ENCODE measurements at regions not wholly inside any gene's neighbourhood (a gene's known extent, or its start where the extent isn't known, plus 50 kb on each side); places are given as distances from the start of the nearest gene placed in this dataset.

GRCh38 chr9:119775410-119775809 lies 406.2 kb upstream of the BRINP1 start:
- Histone ChIP-seq H3K27ac (ENCODE audit: insufficient read depth, low read depth, low read length, poor library complexity, severe bottlenecking) (no peak overlapping the region), H3K4me3 (ENCODE audit: insufficient read depth, low read depth, low read length) (no peak overlapping the region), H3K27me3 (ENCODE audit: control insufficient read depth, insufficient read depth, low read length, poor library complexity, severe bottlenecking) (no peaks in the 10 kb centered on the region), H3K9me3 (ENCODE audit: control insufficient read depth, low read length) (no peaks in the 10 kb centered on the region), H3K4me1 (ENCODE audit: control insufficient read depth, insufficient read depth, low read length) (peaks cover 8% of the 10 kb centered on the region), H3K36me3 (ENCODE audit: control insufficient read depth, insufficient read depth, low read length) (no peaks in the 10 kb centered on the region)
- 90 to 92% methylated on average over 2 to 3 of the region's 3 CpGs for WGBS, 2 experiments

- Histone ChIP-seq H3K27ac (ENCODE audit: insufficient read depth, low read depth, low read length, poor library complexity, severe bottlenecking) (no peak overlapping the region), H3K36me3 (ENCODE audit: control insufficient read depth, insufficient read depth, low read length) (no peaks in the 10 kb centered on the region), H3K4me1 (ENCODE audit: control insufficient read depth, insufficient read depth, low read length) (peaks cover 8% of the 10 kb centered on the region), H3K9me3 (ENCODE audit: control insufficient read depth, low read length) (no peaks in the 10 kb centered on the region), H3K27me3 (ENCODE audit: control insufficient read depth, insufficient read depth, low read length, poor library complexity, severe bottlenecking) (no peaks in the 10 kb centered on the region), H3K4me3 (ENCODE audit: insufficient read depth, low read depth, low read length) (no peak overlapping the region)
- 4 to 6% methylated on average over 2 of the region's 2 CpGs for WGBS, 2 experiments
These were observed 404.6 kb upstream of the BRINP1 start for GRCh38 chr9:119773823-119774222.

DNA sequence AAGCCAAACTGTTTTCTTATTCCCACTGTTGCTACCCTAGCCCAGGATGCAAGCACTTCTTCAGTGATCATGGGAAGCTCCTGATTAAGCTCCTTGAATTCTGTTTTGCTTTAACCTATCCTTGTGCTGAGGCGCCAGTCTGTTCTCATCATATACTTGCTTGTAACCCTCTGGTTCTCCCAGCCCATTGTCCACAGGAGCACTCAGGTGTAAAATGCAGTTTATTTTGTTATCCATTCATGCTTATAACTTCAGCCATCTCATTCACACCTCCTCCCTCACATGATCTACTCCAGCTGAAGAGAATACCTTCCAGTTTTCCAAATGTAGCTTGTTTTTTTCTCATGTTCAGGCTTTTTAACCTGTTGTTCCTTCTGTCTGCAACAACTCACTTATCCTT lies 402.1 kb upstream of the BRINP1 start:
- Histone ChIP-seq H3K27me3 (ENCODE audit: control insufficient read depth, insufficient read depth, low read length, poor library complexity, severe bottlenecking) (no peaks in the 10 kb centered on the region), H3K27ac (ENCODE audit: insufficient read depth, low read depth, low read length, poor library complexity, severe bottlenecking) (no peak overlapping the region), H3K4me3 (ENCODE audit: insufficient read depth, low read depth, low read length) (no peak overlapping the region), H3K9me3 (ENCODE audit: control insufficient read depth, low read length) (no peaks in the 10 kb centered on the region), H3K4me1 (ENCODE audit: control insufficient read depth, insufficient read depth, low read length) (peaks cover 8% of the 10 kb centered on the region), H3K36me3 (ENCODE audit: control insufficient read depth, insufficient read depth, low read length) (no peaks in the 10 kb centered on the region)
- 92 to 100% methylated on average over 1 of the region's 1 CpG for WGBS, 2 experiments

GRCh38 chr9:119768266-119768665 lies 399.0 kb upstream of the BRINP1 start:
- Histone ChIP-seq H3K9me3 (ENCODE audit: control insufficient read depth, low read length) (no peaks in the 10 kb centered on the region), H3K4me3 (ENCODE audit: insufficient read depth, low read depth, low read length) (no peak overlapping the region), H3K27me3 (ENCODE audit: control insufficient read depth, insufficient read depth, low read length, poor library complexity, severe bottlenecking) (no peaks in the 10 kb centered on the region), H3K4me1 (ENCODE audit: control insufficient read depth, insufficient read depth, low read length) (peaks cover under 1% of the 10 kb centered on the region), H3K36me3 (ENCODE audit: control insufficient read depth, insufficient read depth, low read length) (no peaks in the 10 kb centered on the region), H3K27ac (ENCODE audit: insufficient read depth, low read depth, low read length, poor library complexity, severe bottlenecking) (no peak overlapping the region)
- WGBS, 2 experiments = 83 to 93% methylated on average over 3 of the region's 3 CpGs

- H3K36me3 ChIP-seq (ENCODE audit: control insufficient read depth, insufficient read depth, low read length) = no peaks in the 10 kb centered on the region
- WGBS, 2 experiments = 91 to 94% methylated on average over 2 of the region's 2 CpGs
- no peaks in the 10 kb centered on the region for H3K27me3 ChIP-seq (ENCODE audit: control insufficient read depth, insufficient read depth, low read length, poor library complexity, severe bottlenecking)
- H3K27ac ChIP-seq (ENCODE audit: insufficient read depth, low read depth, low read length, poor library complexity, severe bottlenecking) = no peak overlapping the region
- no peaks in the 10 kb centered on the region for H3K4me1 ChIP-seq (ENCODE audit: control insufficient read depth, insufficient read depth, low read length)
- H3K4me3 ChIP-seq (ENCODE audit: insufficient read depth, low read depth, low read length) = no peak overlapping the region
- no peaks in the 10 kb centered on the region for H3K9me3 ChIP-seq (ENCODE audit: control insufficient read depth, low read length)
These were observed 396.5 kb upstream of the BRINP1 start for GRCh38 chr9:119765632-119766175.

DNA sequence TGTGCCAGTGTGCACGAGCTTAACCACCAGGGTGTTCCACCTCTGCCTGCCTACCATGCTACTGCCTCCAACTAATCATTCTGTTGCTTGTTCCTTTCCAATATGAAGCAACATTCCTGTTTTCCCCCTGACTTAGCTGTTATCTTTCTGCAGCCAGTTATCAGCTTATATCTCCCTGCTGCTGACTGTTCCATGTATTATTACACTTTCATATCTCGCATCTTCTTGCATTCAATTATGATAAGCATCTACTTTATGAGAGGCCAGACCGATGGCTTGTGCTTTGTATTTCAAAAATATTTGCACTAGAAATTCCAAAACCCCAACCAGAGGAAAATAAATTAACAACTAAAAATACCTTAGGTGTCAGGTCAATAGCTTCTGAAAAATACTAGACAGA lies 394.0 kb upstream of the BRINP1 start:
- Histone ChIP-seq H3K27ac (ENCODE audit: insufficient read depth, low read depth, low read length, poor library complexity, severe bottlenecking) (no peak overlapping the region), H3K36me3 (ENCODE audit: control insufficient read depth, insufficient read depth, low read length) (no peaks in the 10 kb centered on the region), H3K4me3 (ENCODE audit: insufficient read depth, low read depth, low read length) (no peak overlapping the region), H3K4me1 (ENCODE audit: control insufficient read depth, insufficient read depth, low read length) (no peaks in the 10 kb centered on the region), H3K27me3 (ENCODE audit: control insufficient read depth, insufficient read depth, low read length, poor library complexity, severe bottlenecking) (no peaks in the 10 kb centered on the region), H3K9me3 (ENCODE audit: control insufficient read depth, low read length) (no peaks in the 10 kb centered on the region)
- 90 to 95% methylated on average over 3 of the region's 3 CpGs for WGBS, 2 experiments

DNA sequence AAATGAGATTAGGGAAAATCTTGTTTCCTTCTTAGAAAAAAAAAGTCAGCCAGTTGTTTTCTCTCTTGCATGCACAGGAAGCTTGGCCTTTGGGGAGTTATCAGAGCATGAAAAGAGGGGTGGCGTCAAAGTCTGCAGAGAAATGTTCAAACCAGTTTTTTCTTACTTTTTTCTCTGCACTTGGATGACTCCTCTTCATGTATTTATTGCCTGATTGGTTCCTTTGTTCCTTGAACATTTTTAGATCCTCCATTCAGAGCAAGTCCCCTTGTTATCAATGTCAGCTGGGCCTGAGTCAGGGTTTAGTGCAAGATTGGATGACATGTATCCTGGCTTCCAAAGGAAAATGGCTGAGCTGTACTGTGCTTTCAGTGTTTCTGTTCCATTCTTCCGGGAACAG lies 392.6 kb upstream of the BRINP1 start:
- Histone ChIP-seq H3K36me3 (ENCODE audit: control insufficient read depth, insufficient read depth, low read length) (no peaks in the 10 kb centered on the region), H3K9me3 (ENCODE audit: control insufficient read depth, low read length) (no peaks in the 10 kb centered on the region), H3K4me1 (ENCODE audit: control insufficient read depth, insufficient read depth, low read length) (no peaks in the 10 kb centered on the region), H3K4me3 (ENCODE audit: insufficient read depth, low read depth, low read length) (no peak overlapping the region), H3K27ac (ENCODE audit: insufficient read depth, low read depth, low read length, poor library complexity, severe bottlenecking) (no peak overlapping the region), H3K27me3 (ENCODE audit: control insufficient read depth, insufficient read depth, low read length, poor library complexity, severe bottlenecking) (no peaks in the 10 kb centered on the region)
- 87 to 91% methylated on average over 2 of the region's 2 CpGs for WGBS, 2 experiments

- no peaks in the 10 kb centered on the region for H3K36me3 ChIP-seq (ENCODE audit: control insufficient read depth, insufficient read depth, low read length)
- H3K9me3 ChIP-seq (ENCODE audit: control insufficient read depth, low read length) = no peaks in the 10 kb centered on the region
- 55 to 57% methylated on average over 3 of the region's 5 CpGs for WGBS, 2 experiments
- no peak overlapping the region for H3K4me3 ChIP-seq (ENCODE audit: insufficient read depth, low read depth, low read length)
- H3K27me3 ChIP-seq (ENCODE audit: control insufficient read depth, insufficient read depth, low read length, poor library complexity, severe bottlenecking) = no peaks in the 10 kb centered on the region
- no peaks in the 10 kb centered on the region for H3K4me1 ChIP-seq (ENCODE audit: control insufficient read depth, insufficient read depth, low read length)
- no peak overlapping the region for H3K27ac ChIP-seq (ENCODE audit: insufficient read depth, low read depth, low read length, poor library complexity, severe bottlenecking)
These were observed 389.8 kb upstream of the BRINP1 start for GRCh38 chr9:119758990-119759389.

DNA sequence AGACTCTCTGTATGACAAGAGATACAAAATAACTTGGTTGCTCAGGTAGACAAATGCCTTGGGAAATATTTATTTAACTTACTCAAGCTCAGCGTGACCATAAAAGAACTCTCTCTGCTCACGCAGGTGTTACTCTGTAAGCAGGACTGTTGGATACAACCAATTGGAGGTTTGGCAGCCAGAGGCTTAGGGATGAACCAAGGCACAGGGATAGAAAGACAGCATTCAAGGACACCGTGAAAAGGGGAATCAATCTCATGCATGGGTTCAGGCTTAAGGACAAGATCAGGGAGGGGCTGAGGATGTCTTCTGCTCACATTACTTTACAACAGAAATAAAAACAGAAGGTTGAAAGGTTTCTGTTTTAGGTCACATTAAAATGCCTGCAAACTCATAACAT lies 389.0 kb upstream of the BRINP1 start:
- no peak overlapping the region for H3K4me3 ChIP-seq (ENCODE audit: insufficient read depth, low read depth, low read length)
- H3K36me3 ChIP-seq (ENCODE audit: control insufficient read depth, insufficient read depth, low read length) = no peaks in the 10 kb centered on the region
- 80 to 83% methylated on average over 3 of the region's 3 CpGs for WGBS, 2 experiments
- H3K27me3 ChIP-seq (ENCODE audit: control insufficient read depth, insufficient read depth, low read length, poor library complexity, severe bottlenecking) = no peaks in the 10 kb centered on the region
- no peaks in the 10 kb centered on the region for H3K9me3 ChIP-seq (ENCODE audit: control insufficient read depth, low read length)
- H3K4me1 ChIP-seq (ENCODE audit: control insufficient read depth, insufficient read depth, low read length) = no peaks in the 10 kb centered on the region
- H3K27ac ChIP-seq (ENCODE audit: insufficient read depth, low read depth, low read length, poor library complexity, severe bottlenecking) = no peak overlapping the region

DNA sequence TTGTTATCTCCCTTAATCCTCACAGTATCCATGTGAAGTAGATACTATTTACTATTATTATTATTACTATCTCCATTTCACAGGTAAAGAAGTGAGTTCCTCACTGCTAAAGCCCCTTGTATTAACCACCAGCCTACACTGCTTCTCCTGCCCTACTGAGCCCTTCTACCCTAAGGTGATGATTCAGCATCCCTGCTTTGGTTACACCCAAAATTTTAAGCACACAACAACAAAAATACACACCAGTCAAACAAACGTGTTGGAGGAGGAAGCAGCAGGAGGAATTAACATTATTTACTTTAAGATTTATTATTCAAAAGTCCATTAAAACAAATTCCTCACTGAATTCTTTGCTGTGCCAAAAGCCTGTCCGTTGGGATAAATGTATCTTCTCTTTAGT lies 370.2 kb upstream of the BRINP1 start:
- Histone ChIP-seq H3K27me3 (ENCODE audit: control insufficient read depth, insufficient read depth, low read length, poor library complexity, severe bottlenecking) (no peaks in the 10 kb centered on the region), H3K27ac (ENCODE audit: insufficient read depth, low read depth, low read length, poor library complexity, severe bottlenecking) (no peak overlapping the region), H3K36me3 (ENCODE audit: control insufficient read depth, insufficient read depth, low read length) (no peaks in the 10 kb centered on the region), H3K9me3 (ENCODE audit: control insufficient read depth, low read length) (no peaks in the 10 kb centered on the region), H3K4me1 (ENCODE audit: control insufficient read depth, insufficient read depth, low read length) (no peaks in the 10 kb centered on the region), H3K4me3 (ENCODE audit: insufficient read depth, low read depth, low read length) (no peak overlapping the region)
- WGBS, 2 experiments = 80% methylated on average over 1 of the region's 2 CpGs; no CpG with 5 or more reads in 1 of the 2 experiments

Data from ectodermal cell (in vitro differentiated cells).